KMS-11 (cell line): ENCODE measurements at regions not wholly inside any gene's neighbourhood (a gene's known extent, or its start where the extent isn't known, plus 50 kb on each side); places are given as distances from the start of the nearest gene placed in this dataset.

ENCODE experiments used
- H2AFZ ChIP-seq: fragments of 200-600 bp; sonication (generic); 2 replicates; pipeline ENCODE4 v1.6.1; 2016; ENCODE audit warnings: antibody characterized with exemption, mixed run types, low read depth
- H3K27ac ChIP-seq: fragments of 200-600 bp; sonication (generic); 2 replicates; pipeline ENCODE4 v1.6.1; 2016; ENCODE audit warnings: mild to moderate bottlenecking, mixed run types
- H3K27me3 ChIP-seq: fragments of 200-600 bp; sonication (generic); 2 replicates; pipeline ENCODE4 v1.6.1; 2017; ENCODE audit warnings: mild to moderate bottlenecking, low read depth, mixed run types, moderate library complexity; ENCODE audit not compliant: insufficient read depth
- H3K36me3 ChIP-seq: fragments of 200-600 bp; sonication (generic); 2 replicates; pipeline ENCODE4 v1.6.1; 2017; ENCODE audit warnings: mild to moderate bottlenecking, mixed run types; ENCODE audit not compliant: insufficient read depth
- H3K4me1 ChIP-seq: fragments of 200-600 bp; sonication (generic); 2 replicates; pipeline ENCODE4 v1.6.1; 2016; ENCODE audit warnings: mild to moderate bottlenecking, low read depth, mixed run types; ENCODE audit not compliant: poor library complexity, severe bottlenecking
- H3K4me2 ChIP-seq: fragments of 200-600 bp; sonication (generic); 2 replicates; pipeline ENCODE4 v1.7.0; 2016; ENCODE audit warnings: mild to moderate bottlenecking, mixed run types
- H3K4me3 ChIP-seq: fragments of 200-600 bp; sonication (generic); IDR thresholded peaks from 2 replicates; pipeline ENCODE4 v1.6.1; 2017; ENCODE audit warnings: low read depth, low read length, mixed read lengths; ENCODE audit not compliant: insufficient read depth
- H3K79me2 ChIP-seq: fragments of 200-600 bp; sonication (generic); 2 replicates; pipeline ENCODE4 v1.6.1; 2016; ENCODE audit warnings: low read depth, mixed run types; ENCODE audit not compliant: insufficient read depth
- H3K9ac ChIP-seq: fragments of 200-600 bp; sonication (generic); 2 replicates; pipeline ENCODE4 v1.6.1; 2016; ENCODE audit warnings: mild to moderate bottlenecking, mixed run types
- H4K20me1 ChIP-seq: fragments of 200-600 bp; sonication (generic); 2 replicates; pipeline ENCODE4 v1.6.1; 2016; ENCODE audit warnings: mild to moderate bottlenecking, mixed run types; ENCODE audit not compliant: insufficient read depth
- TF ChIP-seq, protein P1 (sequence below): fragments of 200-600 bp; sonication (generic); conservative IDR thresholded peaks from 2 replicates; pipeline ENCODE4 v1.6.1; 2017; ENCODE audit warnings: low read depth, mild to moderate bottlenecking, antibody characterized with exemption, low read length, moderate library complexity, mixed read lengths

GRCh38 chr10:106442223-106442622 lies 722.3 kb downstream of the SORCS1 start:
- no peaks in the 10 kb centered on the region for H3K79me2 ChIP-seq
- H3K4me3 ChIP-seq: no peak overlapping the region
- no peaks in the 10 kb centered on the region for H3K4me1 ChIP-seq
- H3K9ac ChIP-seq: no peak overlapping the region
- H2AFZ ChIP-seq: no peak overlapping the region
- H3K36me3 ChIP-seq: no peaks in the 10 kb centered on the region
- H3K27ac ChIP-seq: no peak overlapping the region
- H3K4me2 ChIP-seq: no peak overlapping the region
- TF ChIP-seq, protein P1, sequence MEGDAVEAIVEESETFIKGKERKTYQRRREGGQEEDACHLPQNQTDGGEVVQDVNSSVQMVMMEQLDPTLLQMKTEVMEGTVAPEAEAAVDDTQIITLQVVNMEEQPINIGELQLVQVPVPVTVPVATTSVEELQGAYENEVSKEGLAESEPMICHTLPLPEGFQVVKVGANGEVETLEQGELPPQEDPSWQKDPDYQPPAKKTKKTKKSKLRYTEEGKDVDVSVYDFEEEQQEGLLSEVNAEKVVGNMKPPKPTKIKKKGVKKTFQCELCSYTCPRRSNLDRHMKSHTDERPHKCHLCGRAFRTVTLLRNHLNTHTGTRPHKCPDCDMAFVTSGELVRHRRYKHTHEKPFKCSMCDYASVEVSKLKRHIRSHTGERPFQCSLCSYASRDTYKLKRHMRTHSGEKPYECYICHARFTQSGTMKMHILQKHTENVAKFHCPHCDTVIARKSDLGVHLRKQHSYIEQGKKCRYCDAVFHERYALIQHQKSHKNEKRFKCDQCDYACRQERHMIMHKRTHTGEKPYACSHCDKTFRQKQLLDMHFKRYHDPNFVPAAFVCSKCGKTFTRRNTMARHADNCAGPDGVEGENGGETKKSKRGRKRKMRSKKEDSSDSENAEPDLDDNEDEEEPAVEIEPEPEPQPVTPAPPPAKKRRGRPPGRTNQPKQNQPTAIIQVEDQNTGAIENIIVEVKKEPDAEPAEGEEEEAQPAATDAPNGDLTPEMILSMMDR: no peak
- H3K27me3 ChIP-seq: no peaks in the 10 kb centered on the region
- no peaks in the 10 kb centered on the region for H4K20me1 ChIP-seq

GRCh38 chr10:106440767-106441166 lies 723.7 kb downstream of the SORCS1 start:
- no peak overlapping the region for H3K27ac ChIP-seq
- H3K36me3 ChIP-seq: no peaks in the 10 kb centered on the region
- no peak overlapping the region for H2AFZ ChIP-seq
- TF ChIP-seq, protein P1: no peak
- H3K9ac ChIP-seq: no peak overlapping the region
- no peak overlapping the region for H3K4me2 ChIP-seq
- no peaks in the 10 kb centered on the region for H3K79me2 ChIP-seq
- no peak overlapping the region for H3K4me3 ChIP-seq
- no peaks in the 10 kb centered on the region for H4K20me1 ChIP-seq
- H3K4me1 ChIP-seq: no peaks in the 10 kb centered on the region
- no peaks in the 10 kb centered on the region for H3K27me3 ChIP-seq

GRCh38 chr10:106440355-106440754 lies 724.2 kb downstream of the SORCS1 start:
- no peak overlapping the region for H2AFZ ChIP-seq
- no peak overlapping the region for H3K4me3 ChIP-seq
- no peaks in the 10 kb centered on the region for H3K27me3 ChIP-seq
- no peak overlapping the region for H3K27ac ChIP-seq
- TF ChIP-seq, protein P1: no peak
- H4K20me1 ChIP-seq: no peaks in the 10 kb centered on the region
- no peaks in the 10 kb centered on the region for H3K79me2 ChIP-seq
- H3K4me2 ChIP-seq: no peak overlapping the region
- no peaks in the 10 kb centered on the region for H3K4me1 ChIP-seq
- no peaks in the 10 kb centered on the region for H3K36me3 ChIP-seq
- H3K9ac ChIP-seq: no peak overlapping the region

DNA sequence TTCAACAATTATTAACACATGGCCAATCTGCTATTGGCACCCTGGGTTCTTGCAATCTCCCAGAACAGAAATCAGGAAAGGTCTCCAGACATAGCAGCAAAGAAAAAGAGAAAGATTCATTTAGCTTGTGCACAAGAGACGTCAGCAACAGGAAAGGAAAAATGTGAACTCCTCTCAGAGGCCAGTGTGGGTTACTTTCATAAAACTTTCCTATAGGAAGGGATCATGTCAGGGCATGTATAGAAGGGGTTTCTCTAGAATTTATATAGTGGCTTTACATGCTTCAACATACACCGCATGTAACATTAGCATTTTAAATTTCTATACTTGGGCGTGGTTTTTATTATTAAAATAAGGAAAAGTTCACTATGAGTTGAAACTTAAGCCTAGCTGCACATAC lies 725.1 kb downstream of the SORCS1 start:
- Histone ChIP-seq H3K4me2 (no peak overlapping the region), H3K79me2 (no peaks in the 10 kb centered on the region), H2AFZ (no peak overlapping the region), H3K27ac (no peak overlapping the region), H3K4me3 (no peak overlapping the region), H3K4me1 (no peaks in the 10 kb centered on the region), H3K9ac (no peak overlapping the region), H3K27me3 (no peaks in the 10 kb centered on the region), H4K20me1 (no peaks in the 10 kb centered on the region), H3K36me3 (no peaks in the 10 kb centered on the region)
- TF ChIP-seq, protein P1: no peak
